B cell (primary cell): ENCODE measurements at regions not wholly inside any gene's neighbourhood (a gene's known extent, or its start where the extent isn't known, plus 50 kb on each side); places are given as distances from the start of the nearest gene placed in this dataset.

Experiments used
- CTCF ChIP-seq: fragments of 200-600 bp; IDR thresholded peaks from one replicate; pipeline ENCODE4 v1.8.0; 2022; ENCODE audit warnings: antibody characterized with exemption, mild to moderate bottlenecking
- EZH2 ChIP-seq: IDR thresholded peaks from 2 replicates; pipeline ENCODE4 v1.6.1; 2012; ENCODE audit warnings: borderline replicate concordance, low read depth, mild to moderate bottlenecking, moderate library complexity, low read length; ENCODE audit not compliant: insufficient read depth, poor library complexity, severe bottlenecking

- TF ChIP-seq CTCF, result no peak
- no peak for TF ChIP-seq EZH2
Observed at GRCh38 chr7:45401851-45402250, 172.3 kb upstream of the ADCY1 start.
